ENCODE measurements at regions not wholly inside any gene's neighbourhood (a gene's known extent, or its start where the extent isn't known, plus 50 kb on each side); places are given as distances from the start of the nearest gene placed in this dataset.

GRCh38 chr9:90423661-90424193 lies 218.9 kb downstream of the DIRAS2 start:
- intact Hi-C loops (cut with DNase I, micrococcal nuclease) = no loop called here
- DNase-seq (no peak), ATAC-seq (peak; percentile 47)
- TF ChIP-seq, protein P1, sequence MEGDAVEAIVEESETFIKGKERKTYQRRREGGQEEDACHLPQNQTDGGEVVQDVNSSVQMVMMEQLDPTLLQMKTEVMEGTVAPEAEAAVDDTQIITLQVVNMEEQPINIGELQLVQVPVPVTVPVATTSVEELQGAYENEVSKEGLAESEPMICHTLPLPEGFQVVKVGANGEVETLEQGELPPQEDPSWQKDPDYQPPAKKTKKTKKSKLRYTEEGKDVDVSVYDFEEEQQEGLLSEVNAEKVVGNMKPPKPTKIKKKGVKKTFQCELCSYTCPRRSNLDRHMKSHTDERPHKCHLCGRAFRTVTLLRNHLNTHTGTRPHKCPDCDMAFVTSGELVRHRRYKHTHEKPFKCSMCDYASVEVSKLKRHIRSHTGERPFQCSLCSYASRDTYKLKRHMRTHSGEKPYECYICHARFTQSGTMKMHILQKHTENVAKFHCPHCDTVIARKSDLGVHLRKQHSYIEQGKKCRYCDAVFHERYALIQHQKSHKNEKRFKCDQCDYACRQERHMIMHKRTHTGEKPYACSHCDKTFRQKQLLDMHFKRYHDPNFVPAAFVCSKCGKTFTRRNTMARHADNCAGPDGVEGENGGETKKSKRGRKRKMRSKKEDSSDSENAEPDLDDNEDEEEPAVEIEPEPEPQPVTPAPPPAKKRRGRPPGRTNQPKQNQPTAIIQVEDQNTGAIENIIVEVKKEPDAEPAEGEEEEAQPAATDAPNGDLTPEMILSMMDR (IDR thresholded peaks at IDR 0.05) = no peak
- Histone ChIP-seq H3K4me1 (ENCODE audit: low read depth) (no peaks in the 10 kb centered on the region), H3K4me3 (no peak overlapping the region), H3K9me3 (no peaks in the 10 kb centered on the region), H3K36me3 (ENCODE audit: low read depth) (no peaks in the 10 kb centered on the region)

DNA sequence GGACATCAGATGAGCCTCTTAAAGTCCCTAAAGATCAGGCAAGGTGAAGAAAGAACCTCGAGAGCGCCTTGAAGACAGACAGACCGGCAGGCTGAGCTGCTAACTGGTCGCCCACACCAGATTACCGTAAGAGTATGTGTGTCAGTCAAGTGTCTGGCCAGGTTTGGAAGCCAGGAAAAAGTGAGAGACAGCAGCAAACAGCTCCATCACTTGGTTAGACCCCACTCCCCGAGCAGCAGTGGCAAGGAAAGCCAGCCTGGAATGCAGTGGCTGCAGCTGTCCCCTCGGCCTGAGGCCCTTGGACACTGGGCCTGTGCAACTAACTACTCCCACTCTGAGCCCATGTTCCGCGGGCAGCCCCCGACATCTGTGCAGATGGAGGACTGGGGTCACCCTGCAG lies 214.1 kb downstream of the DIRAS2 start:
- intact Hi-C loops (cut with DNase I, micrococcal nuclease) = no loop called here
- Histone ChIP-seq H3K36me3 (ENCODE audit: low read depth) (no peaks in the 10 kb centered on the region), H3K9me3 (no peaks in the 10 kb centered on the region), H3K4me1 (ENCODE audit: low read depth) (no peaks in the 10 kb centered on the region), H3K4me3 (no peak overlapping the region)
- ATAC-seq = no peak
- TF ChIP-seq, protein P1 (IDR thresholded peaks at IDR 0.05) = no peak
- DNase-seq = no peak

- no peaks in the 10 kb centered on the region for H3K36me3 ChIP-seq (ENCODE audit: low read depth)
- TF ChIP-seq, protein P1 (IDR thresholded peaks at IDR 0.05) = no peak
- ATAC-seq (no peak), DNase-seq (no peak)
- intact Hi-C loops (cut with DNase I, micrococcal nuclease) = no loop called here
- no peaks in the 10 kb centered on the region for H3K4me1 ChIP-seq (ENCODE audit: low read depth)
- H3K4me3 ChIP-seq = no peak overlapping the region
- H3K9me3 ChIP-seq = no peaks in the 10 kb centered on the region
Measured at GRCh38 chr9:90432951-90433350, 209.7 kb downstream of the DIRAS2 start.

- H3K4me1 ChIP-seq (ENCODE audit: low read depth) = no peaks in the 10 kb centered on the region
- no peak overlapping the region for H3K4me3 ChIP-seq
- TF ChIP-seq, protein P1 (IDR thresholded peaks at IDR 0.05) = no peak
- ATAC-seq (peak; percentile 61), DNase-seq (peak in 2 of 3 donors; percentile 15 to 31)
- intact Hi-C loops (cut with DNase I, micrococcal nuclease) = no loop called here
- H3K9me3 ChIP-seq = no peaks in the 10 kb centered on the region
- no peaks in the 10 kb centered on the region for H3K36me3 ChIP-seq (ENCODE audit: low read depth)
Measured at GRCh38 chr9:90433398-90433941, 209.2 kb downstream of the DIRAS2 start.

GRCh38 chr9:90441814-90442213 lies 200.8 kb downstream of the DIRAS2 start:
- H3K9me3 ChIP-seq = peaks cover 4% of the 10 kb centered on the region
- H3K4me1 ChIP-seq (ENCODE audit: low read depth) = no peaks in the 10 kb centered on the region
- TF ChIP-seq, protein P1 (IDR thresholded peaks at IDR 0.05) = no peak
- no peak overlapping the region for H3K4me3 ChIP-seq
- no peak for DNase-seq
- no peaks in the 10 kb centered on the region for H3K36me3 ChIP-seq (ENCODE audit: low read depth)
- intact Hi-C loops (cut with DNase I, micrococcal nuclease) = no loop called here
- ATAC-seq = no peak

DNA sequence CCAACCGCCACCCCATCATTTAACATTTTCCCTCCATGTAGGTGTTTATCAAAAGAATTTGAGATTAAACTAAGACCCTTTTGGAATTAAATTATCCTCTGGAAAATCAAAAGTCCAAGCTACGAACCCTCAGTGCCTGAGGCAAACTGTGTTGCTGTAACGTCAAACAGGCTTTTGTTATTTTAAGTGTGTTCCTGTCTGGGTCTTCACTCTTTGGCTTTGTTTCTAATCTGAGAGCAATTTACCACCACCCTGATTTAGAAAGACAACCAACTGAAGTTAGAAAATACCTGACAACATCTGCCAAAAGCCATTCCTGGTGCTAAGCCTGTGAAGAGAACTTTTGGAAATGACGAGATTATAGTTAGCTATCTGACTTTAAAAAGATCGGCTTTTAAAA lies 199.9 kb downstream of the DIRAS2 start:
- ATAC-seq (no peak), DNase-seq (no peak)
- no peaks in the 10 kb centered on the region for H3K4me1 ChIP-seq (ENCODE audit: low read depth)
- H3K9me3 ChIP-seq = peaks cover 4% of the 10 kb centered on the region
- intact Hi-C loops (cut with DNase I, micrococcal nuclease) = no loop called here
- no peak overlapping the region for H3K4me3 ChIP-seq
- TF ChIP-seq, protein P1 (IDR thresholded peaks at IDR 0.05) = no peak
- no peaks in the 10 kb centered on the region for H3K36me3 ChIP-seq (ENCODE audit: low read depth)
